GM18499 (cell line): ENCODE measurements at regions not wholly inside any gene's neighbourhood (a gene's known extent, or its start where the extent isn't known, plus 50 kb on each side); places are given as distances from the start of the nearest gene placed in this dataset.

ENCODE experiments used
- ATAC-seq: cut with Tn5 transposase; IDR thresholded peaks from one replicate; pipeline ENCODE4 v1.9.1; 2021; ENCODE audit warnings: moderate number of reproducible peaks; ENCODE audit not compliant: insufficient read depth, unreplicated experiment

DNA sequence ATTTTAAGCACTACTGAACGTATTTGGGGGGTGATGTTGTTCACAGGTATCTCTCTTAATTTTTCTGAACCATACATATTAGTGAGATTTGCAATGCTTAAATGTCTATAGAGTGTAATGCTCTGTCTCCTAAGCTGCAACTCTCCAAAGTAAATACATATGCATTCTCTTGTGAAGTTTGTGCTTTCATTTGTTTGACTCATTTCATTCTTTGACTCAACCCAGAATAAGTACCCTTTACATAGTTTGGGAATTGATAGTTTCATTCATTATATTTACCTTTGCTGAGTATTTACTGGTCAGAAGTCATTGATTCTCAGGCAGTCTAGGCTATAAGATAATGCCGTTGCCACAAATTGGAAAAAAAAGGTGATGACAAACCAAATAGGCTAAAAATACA is 406.9 kb downstream of the FGF9 start:
- ATAC-seq: no peak

DNA sequence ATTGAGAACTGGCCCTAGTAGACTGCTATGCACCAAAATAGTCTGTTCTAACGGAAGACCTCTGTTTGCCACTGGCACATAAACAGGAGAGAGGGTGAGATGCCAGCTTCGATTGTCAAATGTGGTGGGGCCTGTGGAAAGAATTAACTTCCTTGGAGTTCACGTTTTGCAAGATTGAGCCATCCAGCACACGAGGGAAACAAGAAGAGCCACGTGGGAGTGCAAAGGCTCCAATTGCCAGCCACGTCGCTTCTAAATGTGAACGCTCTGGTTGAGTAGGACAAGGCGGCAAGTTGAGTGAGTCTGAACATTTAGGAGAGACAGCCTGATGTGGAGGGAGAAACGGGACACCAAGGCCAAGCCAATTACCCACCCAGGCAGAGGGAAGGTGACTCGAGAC is 409.1 kb downstream of the FGF9 start:
- no peak for ATAC-seq

DNA sequence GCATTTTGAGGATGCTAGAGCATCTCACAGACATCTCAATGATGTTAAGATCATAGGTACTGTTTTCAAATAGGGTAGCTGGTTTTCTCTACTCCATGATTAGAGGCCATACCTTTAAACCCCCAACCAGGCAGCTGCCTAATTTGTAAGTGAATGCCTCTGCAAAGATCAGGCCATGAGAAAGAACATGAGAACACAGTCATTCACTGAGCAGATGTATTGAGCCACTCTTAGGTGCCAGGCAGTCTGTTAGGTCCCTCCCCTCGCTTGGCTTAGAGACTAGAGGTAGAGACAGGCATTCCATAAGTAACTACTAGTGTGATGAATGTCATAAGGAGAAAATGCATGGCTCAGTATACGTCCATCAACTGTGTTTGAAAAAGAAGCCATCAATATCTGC is 410.0 kb downstream of the FGF9 start:
- ATAC-seq: no peak

DNA sequence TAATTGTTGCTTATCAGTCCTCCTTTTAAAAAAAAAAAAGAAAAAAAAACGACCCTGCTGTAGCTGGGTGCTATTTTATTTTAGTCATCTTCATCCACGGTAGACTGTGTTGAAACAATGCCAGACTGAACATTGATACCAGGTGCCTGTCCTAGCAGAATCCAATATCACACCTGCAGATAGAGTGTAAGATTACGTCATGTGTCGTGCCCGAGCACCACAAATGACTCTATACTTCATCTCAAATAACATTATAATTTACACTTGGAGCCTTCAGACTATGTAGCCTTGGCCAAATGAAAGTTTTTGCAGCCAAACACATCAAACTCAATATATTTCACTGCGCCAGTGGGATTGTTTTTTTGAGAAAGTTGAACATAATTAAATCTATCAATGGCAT is 410.6 kb downstream of the FGF9 start:
- no peak for ATAC-seq

DNA sequence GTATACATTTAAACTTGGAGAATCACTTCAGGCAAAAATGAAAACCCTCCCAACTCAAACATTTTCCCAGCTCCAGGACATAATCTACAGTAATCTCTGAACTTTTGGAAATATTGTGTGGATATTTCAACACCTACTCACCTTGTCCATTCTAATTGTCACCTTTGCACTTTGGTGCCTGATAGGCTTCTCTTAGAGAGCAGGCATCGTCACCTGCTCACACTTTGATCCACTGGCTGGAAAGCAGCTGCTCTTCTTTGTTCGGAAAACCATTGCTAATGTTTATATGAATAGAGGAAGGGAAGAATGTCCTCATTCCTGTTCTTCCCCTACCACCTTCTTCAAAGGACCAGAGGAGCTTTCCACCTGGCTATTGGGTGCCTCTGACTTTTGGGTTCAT is 411.2 kb downstream of the FGF9 start:
- ATAC-seq: no peak

DNA sequence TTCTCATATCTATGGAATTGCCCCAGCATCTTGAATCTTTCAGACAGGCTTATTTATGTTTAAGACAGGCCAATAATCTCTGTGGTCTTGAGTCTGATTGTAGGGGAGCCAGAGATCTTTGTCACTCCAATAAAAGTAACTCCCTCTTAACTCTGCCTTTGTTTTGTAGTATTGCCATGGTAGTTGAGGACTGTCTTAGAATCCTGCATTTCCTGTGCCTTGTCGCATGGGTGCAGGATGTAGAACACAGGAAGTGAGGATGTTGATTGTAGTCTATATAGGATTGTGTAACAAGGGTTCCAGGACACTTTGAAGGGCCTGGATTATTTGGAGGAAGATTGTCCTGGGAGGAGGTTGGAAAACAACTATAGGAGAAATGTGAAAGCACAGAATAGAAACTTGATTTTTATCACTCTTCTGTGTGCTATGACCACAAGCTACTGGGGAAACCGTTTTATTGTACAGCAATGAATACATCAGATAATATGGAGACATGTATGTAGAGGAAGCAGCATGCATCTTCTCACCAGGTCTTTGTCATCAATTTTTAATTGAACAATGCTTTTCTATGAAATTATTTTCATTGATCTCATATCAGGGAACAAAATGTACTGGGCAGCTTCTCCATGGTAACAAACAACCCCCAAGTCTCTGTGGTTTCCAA is 411.7 kb downstream of the FGF9 start:
- no peak for ATAC-seq

DNA sequence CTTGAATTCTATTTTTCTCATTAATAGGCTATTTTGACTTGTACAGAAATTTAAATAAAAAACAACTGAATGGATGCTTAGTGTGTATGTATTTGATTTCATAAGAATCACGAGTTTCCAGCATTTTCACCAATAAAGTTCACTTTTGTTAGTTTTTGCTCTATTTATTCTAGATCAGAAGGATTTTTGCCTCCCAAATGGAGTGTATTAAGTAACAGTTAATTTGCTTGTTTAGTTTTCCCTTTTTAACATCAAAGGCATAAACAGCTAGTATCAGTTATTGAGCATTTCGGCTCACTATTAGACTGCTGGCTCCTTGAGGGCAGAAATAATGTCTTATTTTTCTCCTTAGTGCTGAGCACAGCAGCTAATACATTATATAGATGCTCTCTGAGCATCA is 414.1 kb downstream of the FGF9 start:
- no peak for ATAC-seq

DNA sequence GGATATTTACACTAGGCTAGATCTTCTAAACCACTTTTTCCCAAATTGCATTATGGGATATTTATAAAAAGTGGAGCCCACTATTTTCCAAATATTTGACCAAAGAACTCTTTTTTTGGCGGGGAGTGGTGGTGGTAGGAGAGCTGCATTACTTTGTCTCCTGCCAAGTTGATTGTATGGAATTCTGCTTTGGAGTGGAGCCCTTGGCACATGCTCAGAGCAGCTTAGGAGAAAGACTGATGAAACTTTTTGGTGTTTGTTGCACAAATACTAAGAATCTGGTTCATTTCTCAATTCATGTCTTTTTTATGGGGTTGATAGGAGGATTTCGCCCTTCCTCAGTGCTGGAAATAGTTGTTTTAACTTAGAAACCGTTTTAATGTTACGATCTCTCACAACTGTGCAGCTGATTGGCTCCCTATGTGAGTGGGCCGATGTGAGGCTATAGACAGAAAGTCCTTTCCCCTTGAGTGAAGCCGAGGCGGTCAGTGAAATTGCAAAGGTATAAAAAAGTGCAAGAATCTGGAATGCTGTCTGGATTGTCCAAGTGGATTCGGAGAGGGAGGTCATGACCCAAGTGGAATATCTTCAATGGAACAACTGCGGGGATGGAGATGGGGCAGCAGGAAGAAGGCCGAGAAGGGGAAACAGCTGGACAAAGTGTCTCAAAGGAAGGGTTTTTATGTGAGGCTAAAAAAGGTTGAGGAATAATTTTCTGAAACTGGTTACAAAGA is 415.9 kb downstream of the FGF9 start:
- ATAC-seq: no peak

DNA sequence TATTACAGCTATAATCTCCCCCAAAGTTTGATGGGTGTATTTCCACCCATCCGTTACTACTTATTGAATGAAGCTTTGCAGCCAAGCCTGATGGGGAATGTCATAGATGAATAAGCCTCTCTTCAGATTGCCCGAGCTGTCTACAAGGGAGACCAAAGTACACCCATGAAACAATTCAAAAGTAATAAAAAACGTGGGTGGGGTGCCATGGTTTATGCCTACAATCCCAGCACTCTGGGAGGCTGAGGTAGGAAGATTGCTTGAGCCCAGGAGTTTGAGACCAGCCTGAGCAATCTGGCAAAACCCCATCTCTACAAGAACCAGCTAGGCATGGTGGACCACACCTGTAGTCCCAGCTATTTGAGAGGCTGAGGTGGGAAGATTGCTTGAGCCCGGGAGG is 419.2 kb downstream of the FGF9 start:
- no peak for ATAC-seq

DNA sequence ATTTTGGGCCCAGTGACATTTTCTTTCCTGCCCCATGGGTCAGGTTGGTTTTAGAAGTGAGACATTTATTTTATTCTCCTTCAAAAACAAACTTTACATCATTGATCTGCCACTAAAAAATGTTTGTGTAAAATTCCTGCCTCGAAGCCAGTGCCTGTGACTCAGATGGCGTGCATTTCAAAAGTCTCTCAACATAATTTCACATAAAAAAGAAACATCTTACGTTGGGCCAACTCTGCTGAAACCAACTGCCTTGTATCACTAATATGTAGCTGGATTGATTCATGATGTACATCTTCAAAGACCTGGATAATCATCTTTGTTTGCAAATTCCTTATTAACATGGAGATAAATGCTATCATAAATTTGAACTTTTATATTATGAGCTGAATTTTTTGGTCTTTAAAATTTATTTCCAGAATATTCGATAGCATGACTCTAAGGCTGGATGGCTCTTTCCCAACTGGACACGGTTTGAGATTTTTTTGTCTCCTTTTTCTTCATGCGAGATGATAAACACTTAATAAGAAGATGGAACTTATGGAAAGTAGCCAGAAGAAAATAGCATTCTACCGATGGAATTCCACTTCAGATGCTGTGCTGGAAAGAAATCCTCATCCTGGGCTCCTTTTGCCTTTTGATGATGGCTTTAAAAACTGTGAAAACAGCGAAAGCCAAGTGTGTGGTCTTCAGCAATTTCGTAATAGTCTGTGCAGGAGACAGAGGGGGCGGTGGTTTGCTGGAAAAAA is 420.5 kb downstream of the FGF9 start:
- ATAC-seq: no peak

DNA sequence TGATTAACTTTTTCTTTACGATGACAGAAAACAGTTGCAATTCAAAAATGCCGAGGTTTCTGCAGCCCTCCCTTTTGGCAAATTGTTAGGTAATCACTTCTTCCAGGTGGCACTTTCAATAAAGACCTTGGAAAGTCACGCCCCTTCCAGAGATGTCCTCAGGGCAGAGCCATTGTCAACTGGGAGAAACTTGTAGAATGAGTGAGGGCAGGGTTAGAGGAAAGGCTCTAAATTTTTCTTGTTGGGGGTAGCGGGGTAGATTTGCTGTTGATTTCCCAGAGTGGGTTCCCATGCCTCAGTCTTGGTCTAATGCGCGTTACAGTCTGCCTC is 421.1 kb downstream of the FGF9 start:
- no peak for ATAC-seq

DNA sequence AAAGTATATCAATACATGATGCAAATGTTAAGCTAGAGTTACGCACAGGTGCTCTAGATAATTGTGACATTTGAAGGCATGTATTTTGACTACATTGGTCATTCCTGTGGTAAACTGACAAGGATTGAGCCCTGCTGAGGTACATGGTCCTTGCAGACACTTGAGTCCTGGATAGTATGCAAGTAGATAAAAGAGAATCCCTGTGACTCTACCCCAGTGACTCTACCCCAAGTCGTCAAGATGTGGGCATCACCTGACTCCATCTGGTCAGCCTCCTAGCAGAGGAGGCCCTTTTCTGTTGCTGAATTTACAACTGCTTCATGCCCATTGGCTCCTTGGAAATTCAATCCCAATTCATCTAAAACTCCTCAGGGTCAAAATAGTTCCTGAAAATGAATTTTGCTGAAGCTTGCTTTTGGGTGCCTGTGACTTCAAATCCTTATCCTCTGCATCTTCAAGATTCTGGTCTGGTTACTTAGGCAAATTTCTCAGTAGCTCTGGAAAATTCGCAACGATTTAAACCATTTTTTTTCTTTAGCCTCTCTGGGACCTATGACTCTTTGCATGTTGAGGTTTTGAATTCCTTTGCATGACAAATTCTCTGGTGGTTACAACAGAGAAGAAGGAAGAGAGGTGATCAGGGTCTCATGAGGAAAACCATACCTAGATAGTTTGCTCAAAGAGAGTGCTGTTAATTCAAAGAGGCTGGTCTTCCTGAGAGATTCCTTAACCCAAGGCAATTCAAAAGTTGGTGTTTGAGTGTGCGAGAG is 422.1 kb downstream of the FGF9 start:
- no peak for ATAC-seq

DNA sequence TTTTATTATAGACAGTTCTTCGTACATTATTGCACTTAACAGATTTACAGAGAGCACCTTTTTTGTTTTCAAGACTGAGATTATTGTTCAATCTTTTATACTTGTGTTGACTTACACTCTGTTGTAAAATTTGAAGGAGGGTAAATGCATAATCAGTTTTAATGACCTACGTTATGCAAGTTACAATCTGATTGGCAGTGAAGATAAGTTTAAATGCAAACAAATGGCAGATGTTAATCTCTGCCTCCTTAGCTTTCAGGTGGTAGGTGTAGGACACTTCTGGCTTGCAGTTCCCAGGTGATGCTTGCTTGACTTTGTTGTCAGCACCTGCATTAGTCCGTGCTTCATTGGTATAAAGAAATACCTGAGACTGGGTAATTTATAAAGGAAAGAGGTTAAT is 424.9 kb downstream of the FGF9 start:
- ATAC-seq: no peak

DNA sequence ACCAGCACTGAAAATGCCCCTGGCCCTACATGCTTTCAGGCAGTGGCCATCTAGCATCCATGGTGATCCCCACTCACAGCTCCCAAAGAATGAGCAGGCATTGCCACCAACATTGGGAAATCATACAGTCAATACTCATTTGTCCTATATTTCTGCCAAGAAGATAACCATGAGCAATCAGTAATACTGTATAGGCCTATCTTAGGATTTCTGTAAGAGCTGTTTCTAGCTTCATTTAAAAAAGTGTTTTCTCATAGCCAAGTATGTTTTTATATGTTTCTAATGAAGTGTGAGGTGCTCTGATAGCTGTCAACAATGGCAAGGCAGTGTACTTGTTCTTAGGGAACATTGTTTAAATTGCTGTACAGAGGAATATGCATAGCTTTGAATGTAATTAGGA is 428.7 kb downstream of the FGF9 start:
- no peak for ATAC-seq

DNA sequence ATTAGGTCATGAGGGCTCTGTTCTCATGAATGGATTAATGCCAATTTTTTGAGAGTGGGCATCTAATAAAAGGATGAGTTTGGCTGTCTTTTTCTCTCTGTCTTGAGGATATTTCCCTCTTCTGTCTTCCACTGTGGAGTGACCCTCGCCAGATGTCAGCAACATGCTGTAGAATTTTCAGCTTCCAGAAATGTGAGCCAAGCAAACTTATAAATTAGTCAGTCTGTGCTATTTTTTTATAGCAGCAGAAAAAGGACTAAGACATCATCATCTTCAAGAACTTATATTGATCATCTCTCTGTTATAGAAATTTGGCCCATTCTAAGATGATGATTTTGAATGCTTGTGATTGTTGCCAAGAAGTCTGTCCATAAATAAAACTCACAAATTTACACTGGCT is 431.4 kb downstream of the FGF9 start:
- no peak for ATAC-seq

DNA sequence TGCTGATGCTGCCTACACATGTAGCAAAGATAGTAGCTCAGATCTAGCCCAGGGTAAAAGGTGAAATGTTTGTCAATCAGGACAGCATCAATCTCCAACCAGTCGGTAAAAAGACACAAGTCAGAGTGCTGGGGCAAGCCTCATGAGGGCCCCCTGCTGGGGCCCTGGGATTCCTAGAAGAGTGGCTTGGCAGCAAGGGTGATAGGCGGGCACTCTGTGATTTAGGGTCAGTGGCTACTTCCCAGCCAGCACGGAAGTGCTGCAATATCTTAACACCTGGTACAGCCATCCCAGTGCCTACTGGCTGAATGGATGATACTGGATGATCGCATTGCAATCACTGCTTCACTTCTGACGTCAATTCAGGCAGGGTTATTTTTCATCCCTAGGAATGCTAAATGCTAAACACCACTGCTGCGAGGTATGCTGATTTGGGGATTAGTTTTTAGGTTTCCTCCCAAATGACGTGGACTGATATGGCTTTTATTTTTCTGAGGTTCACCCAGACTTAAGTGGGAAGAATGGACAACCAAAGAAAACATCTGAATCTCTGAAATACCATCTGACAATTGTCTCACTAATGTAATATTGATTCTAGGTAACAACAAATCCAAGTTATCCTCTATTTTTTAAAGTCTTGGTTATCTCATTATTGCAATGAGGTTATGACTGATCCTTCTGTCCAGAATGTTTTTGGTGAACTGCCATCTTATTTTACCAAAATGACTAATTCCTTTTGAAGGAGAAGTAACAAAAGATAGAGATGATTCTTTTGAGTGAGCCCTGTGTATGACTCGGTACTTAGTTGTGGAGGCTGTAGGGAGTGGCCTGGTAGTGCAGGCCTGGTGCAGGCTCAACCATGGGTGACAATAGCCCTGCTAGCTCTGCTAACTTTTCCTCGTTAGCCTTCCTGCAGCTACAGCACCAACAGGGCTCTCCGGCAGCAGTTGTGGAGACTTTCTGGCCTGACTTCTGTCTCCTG is 432.5 kb downstream of the FGF9 start:
- no peak for ATAC-seq

DNA sequence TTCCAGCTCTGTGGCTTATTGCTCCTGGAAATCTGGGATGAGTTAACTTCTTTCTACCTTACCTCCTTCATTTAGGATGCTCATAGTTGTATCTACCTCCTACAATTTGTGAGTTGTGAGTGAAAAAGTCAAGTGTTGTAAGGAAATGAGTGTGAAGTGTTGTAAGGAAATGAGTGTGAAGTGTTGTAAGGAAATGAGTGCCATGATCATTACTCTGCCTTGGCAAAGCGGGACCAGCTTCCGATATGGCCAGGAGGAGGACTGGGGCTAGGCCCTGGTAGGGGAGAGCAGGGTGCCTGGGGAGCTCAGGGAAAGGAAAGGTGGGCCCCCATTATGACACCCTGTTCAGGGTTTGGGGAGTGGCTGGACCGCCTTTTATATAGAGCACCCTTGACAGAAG is 435.2 kb downstream of the FGF9 start:
- no peak for ATAC-seq

DNA sequence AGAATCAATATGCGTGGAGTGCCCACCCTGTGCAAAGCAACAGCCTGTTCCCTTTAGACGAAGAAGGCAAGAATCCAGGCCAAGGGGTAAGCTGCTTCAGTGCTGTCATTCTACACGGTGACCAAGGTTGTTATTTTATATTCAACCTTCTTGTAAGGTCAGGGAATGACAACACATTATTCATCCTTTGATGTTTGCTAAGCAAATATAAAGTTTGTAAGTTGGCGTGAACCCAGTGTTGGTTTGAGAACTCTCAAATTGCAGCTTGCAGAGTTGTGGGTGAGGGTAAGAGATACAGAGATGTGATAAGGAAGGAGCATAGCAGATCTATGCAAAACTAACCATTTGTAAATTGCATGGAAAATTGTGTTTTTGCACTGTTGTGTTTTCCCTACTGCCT is 436.7 kb downstream of the FGF9 start:
- ATAC-seq: no peak

DNA sequence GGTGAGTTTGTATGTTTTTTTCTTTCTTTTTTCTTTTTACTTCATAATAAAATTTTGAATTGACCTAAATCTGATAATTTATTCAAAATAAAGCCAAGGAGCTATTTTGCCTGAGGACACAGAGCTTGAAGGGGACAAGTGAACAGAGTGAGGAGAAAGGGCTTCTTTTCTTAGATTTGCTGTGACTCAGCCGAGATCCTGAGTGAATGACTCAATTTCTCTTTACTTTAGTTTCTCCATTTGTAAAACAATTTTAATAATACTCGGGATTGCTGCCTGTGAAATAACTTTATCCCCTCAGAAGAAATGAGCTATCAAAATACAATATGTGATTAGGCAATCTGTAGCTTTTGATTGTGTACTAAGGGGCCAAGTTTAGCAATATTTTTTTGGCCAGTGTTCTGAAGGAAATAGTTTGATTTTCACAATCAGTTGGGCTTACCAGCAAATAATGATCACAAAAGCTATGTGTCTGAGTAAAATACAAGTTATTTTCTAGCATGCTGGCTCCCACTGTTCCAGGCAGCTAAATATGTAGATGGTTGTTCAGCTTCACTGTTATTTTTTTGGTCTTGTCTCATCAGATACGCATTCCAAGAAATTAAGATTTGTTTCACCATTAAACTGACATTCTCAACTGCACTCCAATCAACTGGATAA is 437.5 kb downstream of the FGF9 start:
- no peak for ATAC-seq
